ENCODE measurements at regions not wholly inside any gene's neighbourhood (a gene's known extent, or its start where the extent isn't known, plus 50 kb on each side); places are given as distances from the start of the nearest gene placed in this dataset.

DNA sequence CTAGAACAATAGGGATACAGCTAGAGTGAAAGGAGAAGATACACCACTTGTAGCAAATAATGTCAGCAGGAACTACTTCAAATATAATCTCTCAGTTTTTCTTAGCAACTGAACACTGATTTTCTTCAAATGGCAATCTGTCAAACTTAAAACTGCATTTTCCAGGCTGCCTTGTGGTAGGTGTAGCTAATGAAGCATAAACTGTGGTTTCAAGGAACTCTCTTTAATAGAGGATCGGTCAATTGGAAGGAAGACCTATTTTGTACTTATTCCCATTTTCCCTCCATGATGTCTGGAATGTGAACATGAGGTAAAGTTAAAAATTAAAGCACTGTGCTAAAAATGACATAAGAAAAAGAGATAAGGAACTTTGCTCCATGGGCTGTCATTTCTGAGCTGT is 1261.9 kb downstream of the PCDH17 start (continued):
- no peak for TF ChIP-seq ZNF281 (CRISPR knock-in tag; IDR thresholded peaks at IDR 0.05)

GRCh38 chr13:58906329-58907007 is 1257.3 kb downstream of the DIAPH3 start:
- no peak for DNase-seq (ENCODE audit: low spot score)
- no peak overlapping the region for H3K27ac Mint-ChIP-seq
- no peak overlapping the region for H3K4me3 Mint-ChIP-seq
- ATAC-seq: peak; percentile 69; the same call in 1 of the 2 replicates
- ChIA-PET CTCF (no interaction called here), POLR2A (no interaction called here)
- no peaks in the 10 kb centered on the region for H3K27me3 Mint-ChIP-seq (ENCODE audit: low read depth)
- H3K4me1 Mint-ChIP-seq: no peaks in the 10 kb centered on the region
- no peaks in the 10 kb centered on the region for H3K36me3 Mint-ChIP-seq
- TF ChIP-seq CREB1 (CRISPR knock-in tag; IDR thresholded peaks at IDR 0.05) (no peak), MYBL2 (CRISPR knock-in tag; IDR thresholded peaks at IDR 0.05) (no peak), FOXP1 (CRISPR knock-in tag; IDR thresholded peaks at IDR 0.05; ENCODE audit: borderline replicate concordance) (no peak), TP53 (CRISPR knock-in tag; IDR thresholded peaks at IDR 0.05) (no peak), ZNF232 (CRISPR knock-in tag; IDR thresholded peaks at IDR 0.05) (no peak), TEAD1 (CRISPR knock-in tag; IDR thresholded peaks at IDR 0.05) (no peak), ATF1 (CRISPR knock-in tag; IDR thresholded peaks at IDR 0.05) (no peak), NFATC4 (CRISPR knock-in tag; IDR thresholded peaks at IDR 0.05) (no peak), ZNF281 (CRISPR knock-in tag; IDR thresholded peaks at IDR 0.05) (no peak), ETV6 (CRISPR knock-in tag; IDR thresholded peaks at IDR 0.05) (no peak), ZNF263 (CRISPR knock-in tag; IDR thresholded peaks at IDR 0.05; ENCODE audit: low read depth) (no peak), CDX4 (CRISPR knock-in tag; IDR thresholded peaks at IDR 0.05; ENCODE audit: borderline replicate concordance) (no peak), ESRRA (CRISPR knock-in tag; IDR thresholded peaks at IDR 0.05; ENCODE audit: borderline replicate concordance) (no peak), SMAD3 (CRISPR knock-in tag; IDR thresholded peaks at IDR 0.05; ENCODE audit: borderline replicate concordance) (no peak), ZNF416 (CRISPR knock-in tag; IDR thresholded peaks at IDR 0.05) (no peak), AR (CRISPR knock-in tag; IDR thresholded peaks at IDR 0.05) (no peak), ZBTB43 (CRISPR knock-in tag; IDR thresholded peaks at IDR 0.05) (no peak), SOX15 (CRISPR knock-in tag; IDR thresholded peaks at IDR 0.05) (no peak)
- TF ChIP-seq, protein P1, sequence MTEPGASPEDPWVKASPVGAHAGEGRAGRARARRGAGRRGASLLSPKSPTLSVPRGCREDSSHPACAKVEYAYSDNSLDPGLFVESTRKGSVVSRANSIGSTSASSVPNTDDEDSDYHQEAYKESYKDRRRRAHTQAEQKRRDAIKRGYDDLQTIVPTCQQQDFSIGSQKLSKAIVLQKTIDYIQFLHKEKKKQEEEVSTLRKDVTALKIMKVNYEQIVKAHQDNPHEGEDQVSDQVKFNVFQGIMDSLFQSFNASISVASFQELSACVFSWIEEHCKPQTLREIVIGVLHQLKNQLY (CRISPR knock-in tag; IDR thresholded peaks at IDR 0.05): no peak
- TF ChIP-seq, protein P2, sequence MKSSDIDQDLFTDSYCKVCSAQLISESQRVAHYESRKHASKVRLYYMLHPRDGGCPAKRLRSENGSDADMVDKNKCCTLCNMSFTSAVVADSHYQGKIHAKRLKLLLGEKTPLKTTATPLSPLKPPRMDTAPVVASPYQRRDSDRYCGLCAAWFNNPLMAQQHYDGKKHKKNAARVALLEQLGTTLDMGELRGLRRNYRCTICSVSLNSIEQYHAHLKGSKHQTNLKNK (CRISPR knock-in tag; IDR thresholded peaks at IDR 0.05): no peak
- H3K9me3 Mint-ChIP-seq: no peaks in the 10 kb centered on the region

All from WTC11 (cell line).